DMS53 (cell line): ENCODE measurements at regions not wholly inside any gene's neighbourhood (a gene's known extent, or its start where the extent isn't known, plus 50 kb on each side); places are given as distances from the start of the nearest gene placed in this dataset.
"Not testable (repeated sequence)": the region's sequence is repeated elsewhere in the genome, so short reads cannot be mapped to it uniquely, and the experiment has no call there.

ENCODE experiments used
- DNase-seq: peaks from one replicate; lab custom pipeline; 2025; lab: John Stamatoyannopoulos, UW

DNA sequence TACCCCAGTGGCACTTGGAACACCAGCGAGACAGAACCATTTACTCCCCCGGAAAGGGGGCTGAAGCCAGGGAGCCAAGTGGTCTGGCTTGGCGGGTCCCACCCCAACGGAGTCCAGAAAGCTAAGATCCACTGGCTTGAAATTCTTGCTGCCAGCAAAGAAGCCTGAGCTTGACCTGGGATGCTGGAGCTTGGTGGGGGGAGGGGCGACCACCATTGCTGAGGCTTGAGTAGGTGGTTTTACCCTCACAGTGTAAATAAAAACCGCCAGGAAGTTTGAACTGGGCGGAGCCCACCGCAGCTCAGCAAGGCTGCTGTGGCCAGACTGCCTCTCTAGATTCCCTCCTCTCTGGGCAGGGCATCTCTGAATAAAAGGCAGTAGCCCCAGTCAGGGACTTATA, 62.8 kb downstream of the RPS24 start:
- not testable (repeated sequence) for DNase-seq

DNA sequence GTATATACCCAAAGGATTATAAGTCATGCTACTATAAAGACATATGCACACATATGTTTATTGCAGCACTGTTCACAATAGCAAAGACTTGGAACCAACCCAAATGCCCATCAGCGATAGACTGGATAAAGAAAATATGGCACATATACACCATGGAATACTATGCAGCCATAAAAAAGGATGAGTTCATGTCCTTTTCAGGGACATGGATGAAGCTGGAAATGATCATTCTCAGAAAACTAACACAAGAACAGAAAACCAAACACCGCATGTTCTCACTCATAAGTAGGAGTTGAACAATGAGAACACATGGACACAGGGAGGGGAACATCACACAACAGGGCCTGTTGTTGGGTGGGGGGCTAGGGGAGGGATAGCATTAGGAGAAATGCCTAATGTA, 68.9 kb downstream of the RPS24 start:
- DNase-seq, result not testable (repeated sequence)

DNA sequence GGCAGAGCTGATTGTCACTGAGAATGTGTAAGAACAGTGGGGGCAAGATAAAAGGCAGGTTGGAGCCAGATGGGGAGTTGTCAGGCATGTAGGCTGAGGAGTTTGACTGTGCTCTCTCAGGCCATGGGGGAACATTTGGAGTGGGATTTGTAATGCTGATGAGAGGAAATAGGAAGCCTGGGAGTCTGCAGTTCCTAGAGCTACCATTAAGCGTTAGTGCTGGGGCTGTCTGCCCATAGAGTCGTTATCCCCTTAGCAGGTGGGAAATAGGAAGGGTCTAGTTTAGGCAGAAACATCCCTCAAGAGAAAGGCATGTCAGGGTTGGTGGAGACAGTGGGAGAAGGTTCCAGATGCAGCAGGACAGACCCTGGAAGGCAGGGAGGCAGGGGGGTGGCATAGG, 75.5 kb downstream of the RPS24 start:
- DNase-seq, result no peak

DNA sequence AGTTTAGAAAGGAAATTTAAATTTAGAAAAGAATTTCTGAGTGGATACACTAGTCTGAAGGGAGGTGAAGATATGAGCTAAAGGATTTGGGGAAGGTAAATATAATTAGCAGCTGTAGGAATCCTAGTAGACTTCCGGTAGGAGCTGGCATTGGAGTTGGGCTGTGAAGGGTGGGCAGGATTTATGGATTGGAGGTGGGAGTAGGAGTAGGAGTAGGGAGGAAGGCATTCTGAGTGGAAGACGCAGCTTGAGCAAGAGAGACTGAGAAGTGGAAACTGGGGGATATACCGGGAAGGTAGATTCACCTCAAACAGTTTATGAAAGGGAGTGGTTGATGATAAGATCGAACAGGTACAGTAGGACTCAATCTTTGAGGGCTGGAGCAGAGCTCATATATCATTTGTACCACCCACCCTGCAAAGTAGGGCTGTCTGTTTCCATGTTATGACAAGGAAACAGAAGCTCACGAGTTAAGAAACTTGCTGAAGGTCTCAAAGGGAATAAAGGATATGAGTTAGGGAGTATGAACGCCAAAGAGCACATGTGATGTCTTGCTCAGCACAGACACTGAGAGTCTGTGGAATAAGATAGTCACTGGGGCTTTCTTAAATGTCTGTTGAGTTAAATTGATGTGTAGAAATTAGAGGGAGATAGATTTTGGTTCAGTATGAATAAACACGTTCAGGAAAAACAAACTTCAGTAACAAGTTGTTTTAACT, 81.6 kb downstream of the RPS24 start:
- DNase-seq, result no peak

DNA sequence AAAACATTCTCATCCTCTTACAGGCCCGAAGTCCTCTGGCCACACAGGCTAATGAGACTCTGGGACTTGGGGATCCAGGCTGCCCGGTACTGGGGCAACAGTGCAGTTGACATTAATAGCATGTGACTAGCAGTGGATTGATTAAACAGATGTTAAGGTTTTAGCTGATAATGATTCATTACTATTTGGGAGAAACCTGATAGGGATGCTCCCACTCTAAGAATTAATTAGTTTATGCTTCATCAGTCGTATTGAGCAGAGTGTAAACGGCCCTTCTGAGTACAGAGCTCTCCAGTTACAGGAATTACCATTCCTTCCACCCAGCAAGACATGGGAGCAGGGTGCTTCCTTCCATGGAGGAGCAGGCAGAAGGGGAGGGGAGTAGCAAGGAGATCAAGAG, 82.7 kb downstream of the RPS24 start:
- no peak for DNase-seq

DNA sequence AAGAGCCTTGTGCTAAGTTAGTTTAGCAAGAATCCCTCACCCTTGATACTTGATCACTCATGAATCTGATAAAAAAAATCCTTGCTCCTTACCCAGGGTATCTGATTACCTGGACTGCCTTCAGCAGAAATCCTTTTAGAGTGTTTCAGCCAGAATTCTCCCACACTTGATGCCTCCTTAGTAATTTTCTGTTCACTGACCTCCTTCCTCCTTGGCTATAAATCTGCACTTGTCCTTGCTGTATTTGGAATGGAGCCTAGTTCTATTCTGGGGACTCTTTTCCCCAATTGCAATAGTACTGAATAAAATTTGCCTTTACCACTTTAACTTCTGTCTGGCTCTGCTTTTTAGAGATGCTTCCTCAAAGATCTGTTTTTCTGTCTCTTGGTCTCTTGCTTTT, 84.9 kb downstream of the RPS24 start:
- no peak for DNase-seq

DNA sequence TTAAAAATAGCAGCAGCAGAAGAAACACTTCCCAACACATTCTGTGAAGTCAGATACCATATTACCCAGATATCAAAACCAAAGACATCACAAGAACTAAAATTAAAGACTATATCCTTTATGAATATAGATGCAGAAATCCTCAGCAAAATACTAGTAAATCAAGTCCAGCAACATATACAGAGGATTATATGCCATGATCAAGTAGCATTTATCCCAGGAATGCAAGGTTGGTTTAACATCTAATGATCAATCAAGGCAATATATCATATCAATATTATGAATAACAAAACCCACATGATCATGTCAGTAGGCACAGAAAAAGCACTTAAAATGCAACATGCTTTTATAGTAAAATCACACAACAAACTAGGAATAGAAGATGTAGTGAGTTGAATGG, 88.1 kb downstream of the RPS24 start:
- no peak for DNase-seq

DNA sequence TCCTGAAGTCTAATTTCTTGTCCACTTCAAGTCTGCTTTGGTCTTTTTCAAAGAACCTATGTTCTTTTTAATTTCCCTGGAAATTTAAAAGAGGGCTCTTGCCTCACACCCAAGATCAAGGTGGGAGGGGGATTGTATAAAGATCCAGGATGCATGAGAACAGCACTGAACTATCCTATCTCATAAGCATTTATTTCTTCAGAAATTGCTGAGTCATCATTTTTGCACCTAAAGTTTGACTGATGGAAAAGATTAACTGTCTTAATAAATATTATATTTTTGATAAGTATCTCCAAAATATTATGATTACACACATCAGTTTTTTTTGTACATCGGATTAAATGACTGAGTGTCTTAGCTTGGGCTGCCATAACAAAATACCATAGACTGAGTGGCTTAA, 90.5 kb downstream of the RPS24 start:
- no peak for DNase-seq

DNA sequence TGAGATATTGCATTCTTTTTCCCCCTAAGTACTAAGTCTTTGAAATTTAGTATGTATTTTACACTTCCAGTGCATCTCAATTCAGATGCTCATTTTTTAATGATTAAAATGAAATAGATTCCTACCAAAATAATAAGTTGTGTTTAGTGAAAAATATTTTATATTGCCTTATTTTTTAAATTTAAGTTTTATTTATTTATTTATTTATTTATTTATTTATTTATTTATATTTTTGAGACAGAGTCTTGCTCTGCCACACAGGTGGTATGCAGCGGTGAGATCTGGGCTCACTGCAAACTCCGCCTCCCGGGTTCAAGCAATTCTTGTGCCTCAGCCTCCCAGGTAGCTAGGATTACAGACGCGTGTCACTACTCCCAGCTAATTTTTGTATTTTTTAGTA, 95.5 kb downstream of the RPS24 start:
- no peak for DNase-seq

DNA sequence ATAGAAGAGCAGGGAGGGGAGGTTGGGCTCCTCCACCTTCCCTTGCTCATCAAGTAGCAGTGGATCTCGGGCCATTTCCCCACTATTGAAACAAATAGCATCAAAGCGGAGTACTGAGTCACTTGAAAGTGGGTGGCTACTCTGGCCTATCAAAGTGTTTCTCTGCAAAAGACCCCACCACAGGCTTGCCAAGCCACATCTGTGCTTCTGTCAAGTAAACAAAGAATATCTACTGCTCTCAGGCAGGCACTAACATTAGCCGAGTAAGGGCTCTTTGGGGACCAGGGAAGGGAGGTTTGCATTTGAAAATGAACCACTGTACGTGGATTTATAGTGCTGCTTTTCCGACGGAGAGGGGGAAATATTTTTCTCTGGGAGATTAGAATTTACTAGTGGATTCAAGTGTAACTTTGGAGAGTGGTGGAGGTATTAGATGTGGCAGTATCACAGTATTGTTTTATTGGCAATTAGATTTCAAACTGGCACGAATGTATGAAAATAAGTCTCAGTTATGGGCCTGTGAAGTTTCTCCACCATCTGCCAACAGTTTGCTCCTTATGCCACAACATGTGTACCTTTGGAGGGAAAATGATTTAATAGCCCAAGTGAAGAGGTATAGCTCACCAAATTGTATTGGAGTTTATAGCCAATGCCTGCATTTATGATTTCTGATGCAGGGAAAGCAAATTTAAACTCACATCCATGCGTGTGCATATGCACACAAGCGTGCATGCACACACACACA, 97.5 kb downstream of the RPS24 start:
- DNase-seq, result no peak

DNA sequence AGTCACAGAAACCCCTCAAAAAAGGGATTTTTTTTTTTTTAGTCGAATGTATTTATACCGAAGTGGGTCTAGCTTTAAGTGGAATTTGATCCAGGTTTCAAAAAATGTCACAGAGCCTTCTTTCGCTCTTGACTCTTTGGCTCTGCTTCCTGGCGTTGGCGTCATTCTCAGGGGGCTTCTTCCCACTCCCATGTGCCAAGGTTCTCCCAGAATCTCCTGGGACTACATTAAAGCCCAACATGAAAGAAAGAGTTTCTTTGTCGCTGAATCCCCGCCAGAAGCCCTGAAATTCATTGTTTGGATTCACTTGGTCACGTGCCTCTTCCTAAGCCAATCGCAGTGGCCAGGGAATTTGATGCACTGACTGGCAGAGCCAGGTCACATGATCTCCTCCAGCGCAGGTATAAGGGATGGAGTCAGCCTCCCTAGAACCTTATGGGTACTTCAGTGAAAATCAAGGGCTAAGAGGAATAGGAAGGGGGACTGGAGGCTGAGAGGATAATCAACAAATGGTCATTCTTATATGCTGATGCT, 101.2 kb downstream of the RPS24 start:
- peak; percentile 84 for DNase-seq

DNA sequence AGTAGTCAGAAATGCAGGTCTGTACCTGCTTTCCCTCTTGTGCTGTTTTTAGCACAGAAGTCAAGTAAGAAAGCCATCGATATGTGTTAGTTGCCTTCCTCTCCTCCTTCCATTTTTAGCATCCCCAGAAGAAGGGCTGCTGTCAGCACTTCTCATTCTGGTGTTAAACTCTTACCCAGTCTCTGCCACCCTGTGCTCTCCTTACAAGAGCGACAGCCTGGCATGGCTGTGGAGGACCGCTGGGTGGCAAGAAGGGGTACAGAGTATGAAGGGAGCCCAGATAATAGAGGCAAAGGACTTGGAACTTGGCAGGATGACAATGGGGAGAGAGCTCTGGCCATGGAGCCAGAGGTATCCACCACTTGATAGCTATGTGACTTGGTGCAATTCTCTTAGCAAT, 103.5 kb downstream of the RPS24 start:
- DNase-seq, result no peak

DNA sequence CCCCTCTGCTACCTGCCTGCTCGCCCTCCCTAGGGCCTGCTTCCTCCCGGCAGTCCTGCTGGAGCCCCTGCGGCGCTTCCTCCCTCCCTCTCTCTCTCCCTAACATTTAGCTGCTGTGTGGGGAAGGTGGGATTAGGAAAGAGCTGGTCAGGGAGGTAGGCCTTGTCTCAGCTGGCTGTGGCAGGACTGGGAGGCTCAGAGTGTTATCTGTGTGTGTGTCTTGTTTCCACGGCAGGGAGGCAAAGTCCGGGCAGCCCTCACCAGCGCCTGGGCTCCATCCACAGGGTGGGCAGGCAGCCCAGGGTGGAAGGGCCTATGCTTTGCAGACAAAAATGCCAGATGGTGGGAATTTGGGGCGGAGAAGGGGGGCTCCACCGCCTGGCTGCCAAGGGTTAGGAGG, 105.7 kb downstream of the RPS24 start:
- DNase-seq, result no peak

DNA sequence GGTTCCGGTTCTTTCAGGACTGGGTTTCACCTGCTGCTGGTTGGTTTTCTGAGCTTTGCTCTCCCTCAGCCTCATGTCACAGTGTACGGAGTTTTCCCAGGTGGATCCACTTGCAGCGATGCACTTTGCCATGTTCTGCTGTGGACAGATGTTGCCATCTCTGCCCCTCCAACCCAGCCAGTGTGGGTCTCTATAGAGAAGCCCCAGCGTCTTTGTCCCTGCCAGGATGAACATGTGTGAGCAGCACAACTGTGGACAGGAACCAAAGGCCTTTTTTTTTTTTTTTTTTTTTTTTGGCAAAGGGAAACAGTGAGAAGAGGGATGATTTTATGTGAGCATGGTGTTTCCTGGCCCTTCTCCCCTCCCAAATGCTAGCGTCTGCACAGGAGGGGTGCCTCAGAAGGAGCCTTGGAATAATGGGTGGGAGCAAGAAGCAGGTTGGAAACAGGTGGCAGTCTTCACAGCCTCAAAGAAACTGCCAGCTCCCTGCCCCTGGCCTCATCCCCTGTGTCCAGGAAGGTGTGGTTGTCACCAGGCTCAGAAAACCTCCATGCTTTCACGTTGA, 106.5 kb downstream of the RPS24 start:
- DNase-seq, result no peak

DNA sequence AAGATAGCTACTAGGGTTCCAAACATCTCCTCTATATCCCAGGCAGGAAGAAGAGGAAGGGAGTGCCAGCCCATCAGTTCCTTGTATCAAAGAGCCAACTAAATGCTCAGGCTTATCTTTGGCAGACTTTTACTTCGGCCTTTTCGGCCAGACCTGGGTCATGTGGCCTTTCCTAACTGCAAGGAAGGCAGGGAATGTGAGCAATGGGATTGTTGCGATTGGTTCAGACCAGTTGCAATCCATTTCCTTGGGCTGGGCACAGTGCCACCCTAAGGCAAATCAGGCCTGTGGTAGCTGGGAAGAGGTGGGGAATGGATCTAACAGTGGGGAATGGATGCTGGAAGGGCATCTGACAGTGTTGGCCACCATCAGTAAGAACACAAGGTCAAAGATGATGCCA, 109.9 kb downstream of the RPS24 start:
- DNase-seq, result no peak

DNA sequence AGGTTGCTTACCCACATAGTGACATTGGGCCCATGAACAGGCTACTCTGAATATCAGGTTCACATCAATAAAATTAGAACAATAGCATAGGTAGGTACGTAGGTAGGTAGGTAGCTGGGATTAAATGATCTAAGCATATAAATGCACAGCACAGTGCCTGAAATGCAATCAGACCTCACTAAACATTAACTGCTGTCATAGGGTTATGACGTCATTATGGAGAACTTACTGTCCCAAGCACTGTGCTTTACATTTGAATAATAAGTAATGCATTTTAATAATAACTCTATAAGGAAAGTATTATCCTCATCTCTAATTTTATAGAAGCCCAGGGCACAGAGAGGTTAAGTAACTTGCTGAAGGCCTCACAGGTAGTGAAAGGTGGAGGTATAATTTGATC, 112.5 kb downstream of the RPS24 start:
- no peak for DNase-seq

DNA sequence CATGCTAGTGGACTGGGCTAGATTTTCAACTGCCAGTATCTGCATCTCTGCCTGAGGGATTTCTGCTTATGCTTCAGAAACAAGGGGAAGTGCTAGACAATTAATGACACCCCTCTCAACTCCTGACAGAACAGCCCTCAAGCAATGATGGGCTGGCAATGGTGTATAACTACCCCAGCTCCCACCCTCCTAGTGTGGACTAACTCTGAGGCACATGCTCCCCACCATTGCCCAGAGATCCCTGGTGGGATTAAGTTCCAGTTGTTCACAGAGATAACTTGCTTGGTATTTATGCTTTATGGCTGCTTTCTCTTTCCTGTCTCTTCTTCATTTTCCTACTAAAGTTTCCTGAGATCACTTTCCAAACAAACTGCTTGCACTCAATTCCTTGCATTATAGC, 113.5 kb downstream of the RPS24 start:
- DNase-seq, result no peak

DNA sequence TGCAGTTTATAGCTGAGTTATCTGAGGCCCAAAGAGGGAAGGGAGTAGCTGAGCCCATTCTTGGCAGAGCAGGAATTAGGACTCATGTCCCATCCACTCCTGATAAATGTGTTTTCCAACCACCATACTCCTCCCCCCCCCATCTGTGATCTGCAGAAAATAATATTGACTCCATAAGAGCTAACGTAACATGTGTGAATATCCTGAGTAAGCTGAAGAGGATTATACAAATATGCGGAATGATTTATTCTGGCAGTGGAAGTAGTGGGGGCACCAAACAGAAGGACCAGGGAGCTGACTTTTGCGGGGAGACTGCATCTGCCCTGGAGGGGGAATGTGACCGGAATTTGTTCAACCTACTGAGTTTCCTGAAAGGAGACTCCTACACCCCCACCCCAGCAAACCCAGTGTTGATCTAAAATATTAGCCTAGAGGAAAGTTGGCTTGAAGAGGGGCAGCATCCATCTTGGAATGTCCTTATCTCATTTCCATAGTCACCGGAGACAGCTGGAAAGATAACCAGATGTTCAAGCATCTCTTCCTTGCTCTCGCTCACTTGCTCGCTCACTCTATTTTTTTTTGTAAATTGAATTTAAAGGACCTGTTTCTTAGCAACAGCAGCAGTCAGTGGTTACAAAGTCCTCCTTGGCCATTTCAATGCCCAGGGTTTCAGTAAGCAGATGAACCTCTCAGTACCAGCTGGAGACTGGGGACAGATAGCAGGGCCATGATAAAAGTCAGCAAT, 114.7 kb downstream of the RPS24 start:
- DNase-seq, result no peak

DNA sequence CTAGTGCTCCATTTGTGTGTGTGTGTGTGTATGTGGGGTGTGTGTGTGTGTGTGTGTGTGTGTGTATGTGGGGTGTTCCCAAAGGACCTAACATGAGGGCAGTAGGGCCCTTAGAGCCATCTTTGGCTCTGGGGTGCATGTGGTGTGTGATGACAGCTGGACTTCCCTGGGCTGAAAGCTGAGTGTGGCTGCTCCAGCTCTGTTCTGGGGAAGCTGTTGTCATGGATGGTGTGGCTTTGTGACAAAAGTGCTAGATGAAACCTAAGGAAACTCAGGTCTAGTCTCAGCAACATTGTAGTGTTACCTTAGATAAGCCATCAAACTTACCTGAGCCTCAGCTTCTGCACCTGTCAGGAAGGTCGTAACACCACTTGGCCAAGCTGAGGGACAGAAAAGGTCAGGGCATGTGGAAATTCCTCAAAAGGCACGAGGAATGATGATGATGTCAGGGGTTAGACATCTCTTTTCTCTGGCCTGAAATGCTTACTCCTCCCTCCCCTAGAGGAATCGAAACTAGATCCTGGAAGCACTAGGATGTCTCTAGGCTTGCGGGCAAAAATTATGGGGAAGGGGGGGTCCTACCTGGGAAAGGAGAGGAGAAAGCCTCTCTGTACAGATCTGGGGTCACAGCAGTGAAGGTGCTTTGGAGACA, 115.4 kb downstream of the RPS24 start:
- DNase-seq, result peak; percentile 9

DNA sequence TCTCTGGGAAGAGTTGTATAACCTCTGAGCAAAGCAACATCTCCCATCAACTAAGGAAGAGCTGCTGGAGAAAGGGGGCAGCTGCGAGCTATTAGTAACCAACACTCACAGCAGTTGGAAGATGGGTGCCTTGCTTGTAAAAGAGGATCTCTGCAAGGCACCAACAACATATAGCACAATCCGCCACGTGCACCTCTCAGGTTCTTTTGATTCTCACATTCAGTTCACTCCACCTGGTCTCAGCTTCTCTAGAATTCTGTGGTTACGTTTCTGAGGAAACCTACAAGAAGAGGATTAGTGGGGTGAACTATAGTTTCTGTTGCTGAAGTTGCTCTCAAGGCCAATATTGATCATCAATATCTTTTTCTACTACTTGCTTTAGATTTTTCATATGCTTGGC, 117.1 kb downstream of the RPS24 start:
- no peak for DNase-seq

DNA sequence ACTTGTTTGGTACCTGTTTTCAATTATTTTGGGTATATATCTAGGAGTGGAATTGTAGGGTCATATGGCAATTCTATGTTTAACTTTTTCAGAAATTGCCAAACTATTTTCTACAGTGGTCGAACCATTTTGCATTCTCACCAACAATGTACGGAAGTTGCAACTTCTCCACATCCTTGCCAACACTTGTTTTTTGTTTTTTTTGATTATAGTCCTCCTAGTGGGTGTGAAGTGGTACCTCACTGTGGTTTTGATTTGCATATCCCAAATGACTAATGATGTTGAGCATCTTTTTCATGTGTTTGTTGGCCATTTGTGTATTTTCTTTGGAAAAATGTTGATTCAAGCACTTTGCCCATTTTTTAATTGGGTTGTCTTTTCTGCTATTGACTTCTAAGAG, 122.1 kb downstream of the RPS24 start:
- no peak for DNase-seq

DNA sequence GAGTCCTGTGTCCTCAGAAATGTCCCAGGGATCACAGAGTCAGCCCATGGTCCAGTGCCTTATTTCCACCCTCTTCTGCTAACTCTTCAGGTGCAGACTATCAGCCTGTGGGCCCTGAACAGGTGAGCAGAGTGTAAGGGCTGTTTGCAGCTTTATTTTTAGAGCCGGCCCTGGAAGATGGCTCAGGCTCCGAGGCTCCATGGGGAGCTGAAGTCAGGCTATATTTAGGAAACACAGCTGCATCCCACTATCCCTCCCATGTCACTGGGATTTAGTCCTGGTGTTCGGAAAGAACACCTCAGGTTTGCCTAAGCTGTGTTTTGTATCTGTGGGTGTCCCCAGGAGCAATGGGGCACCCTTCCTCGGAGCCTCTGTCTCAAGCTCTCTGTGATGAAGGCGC, 126.9 kb downstream of the RPS24 start:
- DNase-seq, result no peak
